ENCODE measurements at regions not wholly inside any gene's neighbourhood (a gene's known extent, or its start where the extent isn't known, plus 50 kb on each side); places are given as distances from the start of the nearest gene placed in this dataset.

- Histone ChIP-seq H3K9ac (ENCODE audit: low read depth, low read length) (no peak overlapping the region), H3K4me1 (ENCODE audit: control insufficient read depth, insufficient read depth, low read length) (no peaks in the 10 kb centered on the region), H3K36me3 (ENCODE audit: insufficient read depth, low read length) (no peaks in the 10 kb centered on the region), H3K4me3 (ENCODE audit: low read length) (no peak overlapping the region), H3K27me3 (ENCODE audit: control insufficient read depth, insufficient read depth, low read length) (no peaks in the 10 kb centered on the region), H3K9me3 (replicated peaks; ENCODE audit: low read length) (no peaks in the 10 kb centered on the region), H3K4me2 (ENCODE audit: low read length) (no peak overlapping the region)
These were observed 348.6 kb downstream of the ADRA2A start for GRCh38 chr10:111425459-111425858.

GRCh38 chr10:111429288-111430028, 352.6 kb downstream of the ADRA2A start:
- no peaks in the 10 kb centered on the region for H3K9me3 ChIP-seq (replicated peaks; ENCODE audit: low read length)
- H3K27me3 ChIP-seq (ENCODE audit: control insufficient read depth, insufficient read depth, low read length) = no peaks in the 10 kb centered on the region
- H3K4me1 ChIP-seq (ENCODE audit: control insufficient read depth, insufficient read depth, low read length) = no peaks in the 10 kb centered on the region
- H3K36me3 ChIP-seq (ENCODE audit: insufficient read depth, low read length) = no peaks in the 10 kb centered on the region
- H3K9ac ChIP-seq (ENCODE audit: low read depth, low read length) = no peak overlapping the region
- H3K4me2 ChIP-seq (ENCODE audit: low read length) = no peak overlapping the region
- H3K4me3 ChIP-seq (ENCODE audit: low read length) = no peak overlapping the region

GRCh38 chr10:111430070-111430469, 353.2 kb downstream of the ADRA2A start:
- Histone ChIP-seq H3K9me3 (replicated peaks; ENCODE audit: low read length) (no peaks in the 10 kb centered on the region), H3K4me1 (ENCODE audit: control insufficient read depth, insufficient read depth, low read length) (no peaks in the 10 kb centered on the region), H3K4me3 (ENCODE audit: low read length) (no peak overlapping the region), H3K9ac (ENCODE audit: low read depth, low read length) (no peak overlapping the region), H3K27me3 (ENCODE audit: control insufficient read depth, insufficient read depth, low read length) (no peaks in the 10 kb centered on the region), H3K36me3 (ENCODE audit: insufficient read depth, low read length) (no peaks in the 10 kb centered on the region), H3K4me2 (ENCODE audit: low read length) (no peak overlapping the region)

GRCh38 chr10:111432588-111432987, 355.8 kb downstream of the ADRA2A start:
- Histone ChIP-seq H3K9ac (ENCODE audit: low read depth, low read length) (no peak overlapping the region), H3K4me2 (ENCODE audit: low read length) (no peak overlapping the region), H3K9me3 (replicated peaks; ENCODE audit: low read length) (no peaks in the 10 kb centered on the region)

GRCh38 chr10:111435871-111436270, 359.0 kb downstream of the ADRA2A start:
- H3K9me3 ChIP-seq (replicated peaks; ENCODE audit: low read length) = no peaks in the 10 kb centered on the region
- H3K4me3 ChIP-seq (ENCODE audit: low read length) = no peak overlapping the region
- no peaks in the 10 kb centered on the region for H3K4me1 ChIP-seq (ENCODE audit: control insufficient read depth, insufficient read depth, low read length)
- H3K4me2 ChIP-seq (ENCODE audit: low read length) = no peak overlapping the region
- H3K27me3 ChIP-seq (ENCODE audit: control insufficient read depth, insufficient read depth, low read length) = no peaks in the 10 kb centered on the region
- H3K36me3 ChIP-seq (ENCODE audit: insufficient read depth, low read length) = no peaks in the 10 kb centered on the region
- no peak overlapping the region for H3K9ac ChIP-seq (ENCODE audit: low read depth, low read length)

More at GRCh38 chr10:111432588-111432987, 355.8 kb downstream of the ADRA2A start:
- no peaks in the 10 kb centered on the region for H3K27me3 ChIP-seq (ENCODE audit: control insufficient read depth, insufficient read depth, low read length)
- no peaks in the 10 kb centered on the region for H3K4me1 ChIP-seq (ENCODE audit: control insufficient read depth, insufficient read depth, low read length)
- no peaks in the 10 kb centered on the region for H3K36me3 ChIP-seq (ENCODE audit: insufficient read depth, low read length)
- no peak overlapping the region for H3K4me3 ChIP-seq (ENCODE audit: low read length)

GRCh38 chr10:111439034-111439842, 362.4 kb downstream of the ADRA2A start:
- no peaks in the 10 kb centered on the region for H3K4me1 ChIP-seq (ENCODE audit: control insufficient read depth, insufficient read depth, low read length)
- no peaks in the 10 kb centered on the region for H3K9me3 ChIP-seq (replicated peaks; ENCODE audit: low read length)
- H3K4me3 ChIP-seq (ENCODE audit: low read length) = no peak overlapping the region
- H3K27me3 ChIP-seq (ENCODE audit: control insufficient read depth, insufficient read depth, low read length) = no peaks in the 10 kb centered on the region
- H3K9ac ChIP-seq (ENCODE audit: low read depth, low read length) = no peak overlapping the region
- H3K4me2 ChIP-seq (ENCODE audit: low read length) = no peak overlapping the region
- no peaks in the 10 kb centered on the region for H3K36me3 ChIP-seq (ENCODE audit: insufficient read depth, low read length)

GRCh38 chr10:111440501-111440900, 363.7 kb downstream of the ADRA2A start:
- Histone ChIP-seq H3K4me2 (ENCODE audit: low read length) (no peak overlapping the region), H3K9ac (ENCODE audit: low read depth, low read length) (no peak overlapping the region), H3K4me1 (ENCODE audit: control insufficient read depth, insufficient read depth, low read length) (no peaks in the 10 kb centered on the region), H3K4me3 (ENCODE audit: low read length) (no peak overlapping the region), H3K27me3 (ENCODE audit: control insufficient read depth, insufficient read depth, low read length) (no peaks in the 10 kb centered on the region), H3K36me3 (ENCODE audit: insufficient read depth, low read length) (no peaks in the 10 kb centered on the region), H3K9me3 (replicated peaks; ENCODE audit: low read length) (no peaks in the 10 kb centered on the region)

GRCh38 chr10:111445667-111446066, 368.8 kb downstream of the ADRA2A start:
- Histone ChIP-seq H3K4me3 (ENCODE audit: low read length) (no peak overlapping the region), H3K9me3 (replicated peaks; ENCODE audit: low read length) (no peaks in the 10 kb centered on the region), H3K27me3 (ENCODE audit: control insufficient read depth, insufficient read depth, low read length) (no peaks in the 10 kb centered on the region), H3K4me2 (ENCODE audit: low read length) (no peak overlapping the region), H3K36me3 (ENCODE audit: insufficient read depth, low read length) (no peaks in the 10 kb centered on the region), H3K4me1 (ENCODE audit: control insufficient read depth, insufficient read depth, low read length) (no peaks in the 10 kb centered on the region), H3K9ac (ENCODE audit: low read depth, low read length) (no peak overlapping the region)

- Histone ChIP-seq H3K4me3 (ENCODE audit: low read length) (no peak overlapping the region), H3K4me2 (ENCODE audit: low read length) (no peak overlapping the region), H3K9ac (ENCODE audit: low read depth, low read length) (no peak overlapping the region), H3K4me1 (ENCODE audit: control insufficient read depth, insufficient read depth, low read length) (no peaks in the 10 kb centered on the region), H3K9me3 (replicated peaks; ENCODE audit: low read length) (no peaks in the 10 kb centered on the region), H3K27me3 (ENCODE audit: control insufficient read depth, insufficient read depth, low read length) (no peaks in the 10 kb centered on the region), H3K36me3 (ENCODE audit: insufficient read depth, low read length) (no peaks in the 10 kb centered on the region)
These were observed 370.1 kb downstream of the ADRA2A start for GRCh38 chr10:111446966-111447365.

GRCh38 chr10:111452153-111452552, 375.3 kb downstream of the ADRA2A start:
- Histone ChIP-seq H3K27me3 (ENCODE audit: control insufficient read depth, insufficient read depth, low read length) (no peaks in the 10 kb centered on the region), H3K4me3 (ENCODE audit: low read length) (no peak overlapping the region), H3K4me2 (ENCODE audit: low read length) (no peak overlapping the region), H3K4me1 (ENCODE audit: control insufficient read depth, insufficient read depth, low read length) (no peaks in the 10 kb centered on the region), H3K36me3 (ENCODE audit: insufficient read depth, low read length) (no peaks in the 10 kb centered on the region), H3K9me3 (replicated peaks; ENCODE audit: low read length) (no peaks in the 10 kb centered on the region), H3K9ac (ENCODE audit: low read depth, low read length) (no peak overlapping the region)

GRCh38 chr10:111455776-111456426, 379.1 kb downstream of the ADRA2A start:
- H3K9ac ChIP-seq (ENCODE audit: low read depth, low read length) = no peak overlapping the region
- no peaks in the 10 kb centered on the region for H3K9me3 ChIP-seq (replicated peaks; ENCODE audit: low read length)
- H3K4me2 ChIP-seq (ENCODE audit: low read length) = no peak overlapping the region
- no peaks in the 10 kb centered on the region for H3K4me1 ChIP-seq (ENCODE audit: control insufficient read depth, insufficient read depth, low read length)
- no peaks in the 10 kb centered on the region for H3K36me3 ChIP-seq (ENCODE audit: insufficient read depth, low read length)
- no peaks in the 10 kb centered on the region for H3K27me3 ChIP-seq (ENCODE audit: control insufficient read depth, insufficient read depth, low read length)
- no peak overlapping the region for H3K4me3 ChIP-seq (ENCODE audit: low read length)

Data from skeletal muscle satellite cell (primary cell).